HL-60 (cell line): ENCODE measurements at regions not wholly inside any gene's neighbourhood (a gene's known extent, or its start where the extent isn't known, plus 50 kb on each side); places are given as distances from the start of the nearest gene placed in this dataset.

Experiments used
- DNase-seq, 2 experiments: peaks; one replicate each; pipeline ENCODE4 v3.0.0-alpha.2; 2010 to 2020; ENCODE audit warnings: low read depth in 1 of 2, low spot score in 1 of 2
- H3K27ac ChIP-seq: fragments of 250-450 bp; sonication (Bioruptor Pico); replicated peaks from 2 replicates; pipeline ENCODE4 v1.5.1; 2020; ENCODE audit warnings: mild to moderate bottlenecking, moderate library complexity
- H3K27me3 ChIP-seq: fragments of 250-450 bp; sonication (Bioruptor Pico); 2 replicates; pipeline ENCODE4 v1.5.1; 2021; ENCODE audit warnings: mild to moderate bottlenecking, moderate library complexity; ENCODE audit not compliant: insufficient read depth, poor library complexity, severe bottlenecking
- H3K4me3 ChIP-seq: replicated peaks from 2 replicates; pipeline ENCODE4 v1.5.1; 2011; ENCODE audit warnings: mild to moderate bottlenecking, control low read depth, low read length; ENCODE audit not compliant: insufficient read depth
- CTCF ChIP-seq: IDR thresholded peaks from one replicate; pipeline ENCODE4 v1.5.1; 2011; ENCODE audit warnings: low read length, control low read depth, inconsistent platforms; ENCODE audit not compliant: insufficient read depth
- GABPA ChIP-seq: IDR thresholded peaks from 2 replicates; pipeline ENCODE4 v1.6.1; 2012; ENCODE audit warnings: low read depth
- POLR2AphosphoS5 ChIP-seq: IDR thresholded peaks from 2 replicates; pipeline ENCODE4 v1.6.1; 2012; ENCODE audit warnings: low read depth
- SPI1 ChIP-seq: IDR thresholded peaks from 2 replicates; pipeline ENCODE4 v1.6.1; 2012; ENCODE audit warnings: low read depth, mild to moderate bottlenecking, borderline replicate concordance
- TF ChIP-seq, protein P1 (sequence below): IDR thresholded peaks from 2 replicates; pipeline ENCODE4 v1.6.1; 2012; ENCODE audit warnings: low read depth; ENCODE audit not compliant: insufficient replicate concordance

- TF ChIP-seq, protein P1, sequence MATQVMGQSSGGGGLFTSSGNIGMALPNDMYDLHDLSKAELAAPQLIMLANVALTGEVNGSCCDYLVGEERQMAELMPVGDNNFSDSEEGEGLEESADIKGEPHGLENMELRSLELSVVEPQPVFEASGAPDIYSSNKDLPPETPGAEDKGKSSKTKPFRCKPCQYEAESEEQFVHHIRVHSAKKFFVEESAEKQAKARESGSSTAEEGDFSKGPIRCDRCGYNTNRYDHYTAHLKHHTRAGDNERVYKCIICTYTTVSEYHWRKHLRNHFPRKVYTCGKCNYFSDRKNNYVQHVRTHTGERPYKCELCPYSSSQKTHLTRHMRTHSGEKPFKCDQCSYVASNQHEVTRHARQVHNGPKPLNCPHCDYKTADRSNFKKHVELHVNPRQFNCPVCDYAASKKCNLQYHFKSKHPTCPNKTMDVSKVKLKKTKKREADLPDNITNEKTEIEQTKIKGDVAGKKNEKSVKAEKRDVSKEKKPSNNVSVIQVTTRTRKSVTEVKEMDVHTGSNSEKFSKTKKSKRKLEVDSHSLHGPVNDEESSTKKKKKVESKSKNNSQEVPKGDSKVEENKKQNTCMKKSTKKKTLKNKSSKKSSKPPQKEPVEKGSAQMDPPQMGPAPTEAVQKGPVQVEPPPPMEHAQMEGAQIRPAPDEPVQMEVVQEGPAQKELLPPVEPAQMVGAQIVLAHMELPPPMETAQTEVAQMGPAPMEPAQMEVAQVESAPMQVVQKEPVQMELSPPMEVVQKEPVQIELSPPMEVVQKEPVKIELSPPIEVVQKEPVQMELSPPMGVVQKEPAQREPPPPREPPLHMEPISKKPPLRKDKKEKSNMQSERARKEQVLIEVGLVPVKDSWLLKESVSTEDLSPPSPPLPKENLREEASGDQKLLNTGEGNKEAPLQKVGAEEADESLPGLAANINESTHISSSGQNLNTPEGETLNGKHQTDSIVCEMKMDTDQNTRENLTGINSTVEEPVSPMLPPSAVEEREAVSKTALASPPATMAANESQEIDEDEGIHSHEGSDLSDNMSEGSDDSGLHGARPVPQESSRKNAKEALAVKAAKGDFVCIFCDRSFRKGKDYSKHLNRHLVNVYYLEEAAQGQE, result no peak
- TF ChIP-seq GABPA, result no peak
- TF ChIP-seq SPI1, result no peak
- TF ChIP-seq CTCF, result no peak
- TF ChIP-seq POLR2AphosphoS5, result no peak
- Histone ChIP-seq H3K4me3 (no peak overlapping the region), H3K27me3 (no peaks in the 10 kb centered on the region), H3K27ac (no peak overlapping the region)
- DNase-seq, result no peak
Observed at GRCh38 chr2:12270876-12271588, 445.7 kb upstream of the TRIB2 start.

DNA sequence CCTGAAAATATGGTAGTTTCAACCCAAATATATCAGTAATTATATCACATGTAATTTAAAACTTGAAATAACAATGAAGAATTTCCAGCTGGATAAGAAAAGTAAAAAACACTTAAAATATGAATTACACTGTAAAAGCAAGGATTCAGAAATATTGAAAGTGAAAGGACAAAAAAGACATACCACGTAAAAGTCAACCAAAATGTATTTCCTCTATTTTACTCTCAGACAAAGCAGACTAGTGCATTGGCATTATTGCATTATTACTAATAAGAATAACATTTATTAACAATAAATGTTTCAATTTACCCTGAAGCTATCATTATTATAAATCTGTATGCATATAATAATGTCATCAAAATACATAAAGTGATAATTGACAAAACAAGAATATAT is 445.1 kb upstream of the TRIB2 start:
- Histone ChIP-seq H3K4me3 (no peak overlapping the region), H3K27me3 (no peaks in the 10 kb centered on the region), H3K27ac (no peak overlapping the region)
- DNase-seq, result no peak
- TF ChIP-seq CTCF, result no peak

GRCh38 chr2:12273111-12273510 is 443.6 kb upstream of the TRIB2 start:
- Histone ChIP-seq H3K27ac (no peak overlapping the region), H3K4me3 (no peak overlapping the region), H3K27me3 (no peaks in the 10 kb centered on the region)
- TF ChIP-seq POLR2AphosphoS5 (no peak), GABPA (no peak), SPI1 (no peak), CTCF (no peak)
- TF ChIP-seq, protein P1, result no peak
- DNase-seq, result no peak

DNA sequence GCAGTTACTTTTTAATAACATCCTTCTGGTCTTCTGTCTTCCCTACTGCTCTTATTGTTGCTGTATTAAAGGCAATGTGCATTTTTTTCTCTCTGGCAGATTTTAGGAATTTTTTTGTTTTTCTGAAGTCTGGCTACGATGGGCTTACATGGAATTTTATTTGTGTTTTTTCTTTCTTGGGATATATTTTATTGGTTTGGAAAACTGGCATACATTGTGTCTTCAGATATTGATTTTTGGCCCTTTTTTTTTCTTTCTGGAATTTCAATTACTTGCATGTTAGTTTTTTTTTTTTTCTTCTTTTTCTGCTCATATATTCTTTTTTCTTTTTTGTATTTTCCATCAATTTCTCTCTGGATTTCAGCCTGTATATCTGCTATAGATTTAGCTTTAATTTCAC is 442.1 kb upstream of the TRIB2 start:
- no peak overlapping the region for H3K4me3 ChIP-seq
- DNase-seq, result no peak
- TF ChIP-seq, protein P1, result no peak
- TF ChIP-seq GABPA (no peak), POLR2AphosphoS5 (no peak), CTCF (no peak)
- no peak overlapping the region for H3K27ac ChIP-seq
- H3K27me3 ChIP-seq, result no peaks in the 10 kb centered on the region
